ENCODE measurements at regions not wholly inside any gene's neighbourhood (a gene's known extent, or its start where the extent isn't known, plus 50 kb on each side); places are given as distances from the start of the nearest gene placed in this dataset.

DNA sequence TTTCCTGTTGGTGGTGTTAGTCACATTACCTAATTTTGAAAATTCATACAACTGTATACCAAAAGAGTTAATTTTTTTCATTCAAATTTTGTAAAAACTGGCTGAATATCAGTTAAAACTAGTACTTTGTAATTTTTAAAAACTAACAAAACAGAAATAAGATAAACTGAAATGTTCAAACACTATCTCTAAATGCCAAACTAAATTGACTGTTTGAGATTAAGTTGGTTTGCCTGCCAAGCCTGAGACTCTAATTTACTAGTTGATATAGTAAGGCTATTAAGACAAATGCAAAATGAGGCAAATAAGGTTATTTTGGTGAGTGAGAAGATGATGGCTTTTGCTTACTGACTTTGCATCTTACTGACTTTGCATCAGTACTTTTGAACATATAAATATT lies 1134.9 kb upstream of the LRRN3 start:
- DNase-seq (ENCODE audit: low read depth), result no peak
- no peak overlapping the region for H3K4me3 ChIP-seq (ENCODE audit: low read length)
- TF ChIP-seq, protein P1, sequence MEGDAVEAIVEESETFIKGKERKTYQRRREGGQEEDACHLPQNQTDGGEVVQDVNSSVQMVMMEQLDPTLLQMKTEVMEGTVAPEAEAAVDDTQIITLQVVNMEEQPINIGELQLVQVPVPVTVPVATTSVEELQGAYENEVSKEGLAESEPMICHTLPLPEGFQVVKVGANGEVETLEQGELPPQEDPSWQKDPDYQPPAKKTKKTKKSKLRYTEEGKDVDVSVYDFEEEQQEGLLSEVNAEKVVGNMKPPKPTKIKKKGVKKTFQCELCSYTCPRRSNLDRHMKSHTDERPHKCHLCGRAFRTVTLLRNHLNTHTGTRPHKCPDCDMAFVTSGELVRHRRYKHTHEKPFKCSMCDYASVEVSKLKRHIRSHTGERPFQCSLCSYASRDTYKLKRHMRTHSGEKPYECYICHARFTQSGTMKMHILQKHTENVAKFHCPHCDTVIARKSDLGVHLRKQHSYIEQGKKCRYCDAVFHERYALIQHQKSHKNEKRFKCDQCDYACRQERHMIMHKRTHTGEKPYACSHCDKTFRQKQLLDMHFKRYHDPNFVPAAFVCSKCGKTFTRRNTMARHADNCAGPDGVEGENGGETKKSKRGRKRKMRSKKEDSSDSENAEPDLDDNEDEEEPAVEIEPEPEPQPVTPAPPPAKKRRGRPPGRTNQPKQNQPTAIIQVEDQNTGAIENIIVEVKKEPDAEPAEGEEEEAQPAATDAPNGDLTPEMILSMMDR (conservative IDR thresholded peaks at IDR 0.05; ENCODE audit: low read depth, low read length), result no peak

- no peak for DNase-seq (ENCODE audit: low read depth)
- TF ChIP-seq, protein P1 (conservative IDR thresholded peaks at IDR 0.05; ENCODE audit: low read depth, low read length), result no peak
- H3K4me3 ChIP-seq (ENCODE audit: low read length), result no peak overlapping the region
Measured at GRCh38 chr7:109956916-109957315, 1134.0 kb upstream of the LRRN3 start.

DNA sequence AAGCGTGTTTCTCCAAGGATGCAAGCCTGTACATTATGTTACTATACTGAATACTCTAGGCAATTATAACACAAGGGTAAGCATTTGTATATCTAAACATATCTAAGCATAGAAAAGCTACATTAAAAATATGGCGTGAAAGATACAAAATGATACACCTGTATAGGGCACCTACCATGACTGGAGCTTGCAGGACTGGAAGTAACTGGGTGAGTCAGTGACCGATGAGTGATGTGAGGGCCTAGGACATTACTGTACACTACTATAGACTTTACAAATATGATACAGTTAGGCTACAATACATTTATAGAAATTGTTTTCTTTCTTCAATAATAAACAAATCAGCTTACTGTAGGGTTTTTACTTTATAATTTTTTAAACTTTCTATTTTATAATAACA lies 1127.2 kb upstream of the LRRN3 start:
- no peak for DNase-seq (ENCODE audit: low read depth)
- TF ChIP-seq, protein P1 (conservative IDR thresholded peaks at IDR 0.05; ENCODE audit: low read depth, low read length), result no peak
- H3K4me3 ChIP-seq (ENCODE audit: low read length), result no peak overlapping the region

GRCh38 chr7:109964780-109965179 lies 1126.1 kb upstream of the LRRN3 start:
- no peak for DNase-seq (ENCODE audit: low read depth)
- TF ChIP-seq, protein P1 (conservative IDR thresholded peaks at IDR 0.05; ENCODE audit: low read depth, low read length), result no peak
- H3K4me3 ChIP-seq (ENCODE audit: low read length), result no peak overlapping the region

DNA sequence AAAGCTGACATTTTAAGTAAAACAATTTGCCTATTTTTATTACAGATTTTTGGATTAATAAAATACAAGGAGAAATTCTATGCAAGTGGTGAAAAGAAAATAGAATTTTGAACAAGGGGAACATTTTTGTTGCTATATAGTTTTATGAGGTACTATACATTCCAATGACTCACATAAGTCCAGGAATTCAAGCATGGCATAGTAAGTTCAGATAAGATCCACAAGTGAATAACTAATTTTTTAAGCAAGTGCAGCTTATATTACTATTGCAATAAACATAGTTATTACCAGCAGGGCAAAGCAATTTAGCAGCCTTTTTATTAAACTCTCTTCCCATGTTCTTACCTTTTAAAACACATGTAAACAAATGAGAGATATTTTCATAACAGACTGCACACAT lies 1123.5 kb upstream of the LRRN3 start:
- TF ChIP-seq, protein P1 (conservative IDR thresholded peaks at IDR 0.05; ENCODE audit: low read depth, low read length), result no peak
- H3K4me3 ChIP-seq (ENCODE audit: low read length), result no peak overlapping the region
- no peak for DNase-seq (ENCODE audit: low read depth)

DNA sequence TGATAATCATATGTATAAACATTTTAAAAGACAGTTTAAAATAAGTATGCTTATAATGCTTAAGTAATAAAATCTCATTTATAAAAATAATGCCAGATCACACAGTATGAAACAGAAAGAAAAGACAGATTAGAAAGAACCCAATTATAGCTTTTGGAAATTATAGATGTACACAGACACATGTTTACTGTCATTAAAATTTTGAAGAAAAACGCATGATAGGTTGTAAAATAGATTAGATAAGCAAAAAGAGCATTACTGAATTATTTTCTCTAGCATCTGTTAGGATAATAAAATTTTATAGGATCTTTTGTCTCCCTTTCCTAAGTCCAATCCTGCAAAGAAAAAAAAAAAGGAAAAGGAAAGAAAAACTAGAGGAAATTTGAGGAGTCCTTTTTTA lies 1107.3 kb upstream of the LRRN3 start:
- TF ChIP-seq, protein P1 (conservative IDR thresholded peaks at IDR 0.05; ENCODE audit: low read depth, low read length), result no peak
- DNase-seq (ENCODE audit: low read depth), result no peak
- no peak overlapping the region for H3K4me3 ChIP-seq (ENCODE audit: low read length)

DNA sequence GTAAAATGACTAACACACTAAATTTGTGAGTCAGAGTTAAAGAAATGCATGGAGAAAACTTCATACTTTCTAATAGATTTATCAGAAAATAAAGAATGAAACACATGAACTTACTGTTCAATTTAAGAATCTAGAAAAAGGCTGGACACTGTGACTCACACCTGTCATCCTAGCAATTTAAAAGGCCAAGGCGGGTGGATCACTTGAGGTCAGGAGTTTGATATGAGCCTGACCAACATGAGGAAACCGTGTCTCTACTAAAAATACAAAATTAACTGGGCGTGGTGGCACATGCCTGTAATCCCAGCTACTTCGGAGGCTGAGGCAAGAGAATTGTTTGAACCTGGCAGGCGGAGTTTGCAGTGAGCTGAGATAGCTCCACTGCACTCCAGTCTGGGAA lies 1106.2 kb upstream of the LRRN3 start:
- H3K4me3 ChIP-seq (ENCODE audit: low read length), result no peak overlapping the region
- DNase-seq (ENCODE audit: low read depth), result no peak
- TF ChIP-seq, protein P1 (conservative IDR thresholded peaks at IDR 0.05; ENCODE audit: low read depth, low read length), result no peak
